HG02938 (cell line): ENCODE measurements at regions not wholly inside any gene's neighbourhood (a gene's known extent, or its start where the extent isn't known, plus 50 kb on each side); places are given as distances from the start of the nearest gene placed in this dataset.

Source experiments
- ATAC-seq: cut with Tn5 transposase; IDR thresholded peaks from one replicate; pipeline ENCODE4 v1.9.1; 2021; ENCODE audit warnings: mild to moderate bottlenecking, moderate library complexity; ENCODE audit not compliant: unreplicated experiment

- no peak for ATAC-seq
Observed at GRCh38 chr14:101705733-101706508, 55.6 kb upstream of the PPP2R5C start.

DNA sequence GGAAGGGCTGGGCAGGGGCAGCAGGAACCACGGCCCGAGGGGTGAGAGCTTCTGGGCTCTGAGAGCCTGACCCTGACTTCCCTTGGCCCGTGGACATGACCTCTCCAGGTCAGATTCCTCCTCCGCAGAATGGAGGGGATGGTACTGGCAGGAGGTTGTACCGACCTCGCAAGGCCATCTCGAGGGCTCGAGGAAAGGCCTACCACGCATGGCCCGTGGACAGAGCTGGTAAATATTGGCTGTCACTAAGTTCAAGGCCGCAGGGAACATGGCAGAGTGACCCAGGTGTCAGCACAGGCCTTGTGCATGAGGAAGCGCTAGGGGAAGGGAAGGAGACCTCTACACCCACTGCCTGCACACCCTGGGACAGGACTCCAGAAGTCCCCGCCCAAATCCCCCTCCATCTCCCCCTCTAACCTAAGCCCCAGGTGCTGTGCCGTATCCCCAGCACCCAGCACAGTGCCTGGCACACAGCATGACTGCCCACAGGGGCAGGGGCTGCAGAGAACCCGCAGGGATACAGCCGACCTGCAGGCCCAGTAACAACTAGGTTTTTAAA is 54.9 kb upstream of the PPP2R5C start:
- no peak for ATAC-seq

DNA sequence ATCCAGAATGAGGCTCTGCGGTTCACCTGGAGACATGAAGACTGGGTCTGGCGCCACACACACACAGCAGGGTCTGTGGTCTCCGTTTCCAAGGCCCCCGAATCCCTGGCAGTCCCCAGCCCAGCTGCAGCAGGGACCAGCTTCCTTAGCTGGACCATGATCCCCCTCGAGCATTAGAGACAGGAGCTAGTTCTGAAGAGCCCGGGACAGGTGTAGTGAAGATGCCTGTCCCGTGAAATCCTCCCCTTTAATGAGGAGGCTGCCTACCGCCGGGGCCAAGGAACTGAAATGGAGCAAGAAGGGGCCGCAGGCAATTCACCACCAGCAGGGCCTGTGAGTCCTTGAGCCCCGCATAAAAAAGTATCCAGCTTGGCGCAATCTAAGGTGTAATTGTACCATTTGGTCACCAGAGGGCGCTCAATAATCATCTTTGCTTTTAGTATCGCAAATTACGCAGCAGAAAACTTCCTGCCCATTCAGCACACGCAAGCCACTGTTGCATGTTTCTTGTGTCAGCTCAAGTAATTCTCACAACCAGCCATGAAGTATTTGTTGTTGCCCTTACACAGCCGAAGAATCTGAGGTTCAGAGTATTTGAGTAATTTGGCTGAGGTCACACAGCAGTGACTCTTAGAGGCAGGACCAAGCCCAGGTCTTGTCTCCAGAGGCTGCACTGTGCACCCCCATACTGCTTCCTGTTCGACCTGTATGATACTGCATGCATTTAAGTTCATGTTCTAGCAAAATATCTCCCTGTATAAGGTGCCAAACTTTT is 54.3 kb upstream of the PPP2R5C start:
- ATAC-seq: peak; percentile 47

- no peak for ATAC-seq
Observed at GRCh38 chr14:101707863-101708620, 53.5 kb upstream of the PPP2R5C start.

DNA sequence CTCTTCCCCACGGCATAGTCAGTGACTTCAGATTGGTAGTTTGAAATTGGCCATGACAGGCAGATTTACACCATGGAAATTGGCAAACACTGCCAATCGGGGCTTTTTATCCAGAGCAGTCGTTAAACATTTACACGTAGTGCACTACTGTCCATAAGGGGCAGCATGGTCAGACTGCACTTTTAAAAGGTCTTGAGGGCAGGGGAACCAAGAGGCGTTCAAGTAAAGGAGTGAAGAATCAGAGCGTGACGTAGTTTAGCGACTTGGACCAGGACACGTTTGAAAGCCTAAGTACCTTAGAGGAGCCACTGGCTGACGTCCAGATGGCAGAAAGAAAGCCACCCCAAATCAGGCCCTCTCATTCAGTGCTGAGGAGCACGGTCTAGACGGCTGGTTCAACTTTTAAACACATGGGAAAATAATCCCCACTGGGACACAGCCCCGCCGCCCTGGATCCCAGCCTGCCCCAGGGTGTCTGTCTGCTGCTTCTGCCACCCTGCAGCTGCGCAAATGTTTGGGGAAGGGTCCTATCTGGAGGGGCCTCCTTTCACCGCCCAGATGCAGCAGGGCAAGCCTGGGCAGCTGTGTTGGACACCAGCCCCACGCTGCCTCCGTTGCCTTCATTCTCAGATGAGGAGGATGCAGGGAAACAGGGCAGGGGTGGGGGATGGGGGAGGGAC is 52.5 kb upstream of the PPP2R5C start:
- no peak for ATAC-seq

- no peak for ATAC-seq
Observed at GRCh38 chr14:101709533-101709881, 52.0 kb upstream of the PPP2R5C start.

- ATAC-seq: no peak
Observed at GRCh38 chr14:101709962-101710931, 51.3 kb upstream of the PPP2R5C start.

GRCh38 chr14:101711041-101711856 is 50.3 kb upstream of the PPP2R5C start:
- no peak for ATAC-seq
